AG09319 (cell line): ENCODE measurements at regions not wholly inside any gene's neighbourhood (a gene's known extent, or its start where the extent isn't known, plus 50 kb on each side); places are given as distances from the start of the nearest gene placed in this dataset.
A peak's percentile ranks its signal among the peaks of the same experiment; 100 is the strongest.

Experiments
- DNase-seq: peaks from one replicate; pipeline ENCODE4 v3.0.0-alpha.2; 2010; ENCODE audit warnings: low read depth; ENCODE audit errors: extremely low read depth
- CTCF ChIP-seq: IDR thresholded peaks from 2 replicates; pipeline ENCODE4 v1.5.1; 2011; ENCODE audit warnings: low read depth, mild to moderate bottlenecking, inconsistent platforms, low read length, moderate library complexity

- DNase-seq: no peak
- TF ChIP-seq CTCF: no peak
Observed at GRCh38 chr12:18008642-18009041, 81.4 kb downstream of the RERGL start.

GRCh38 chr12:17999174-17999801 is 90.7 kb downstream of the RERGL start:
- TF ChIP-seq CTCF: no peak

GRCh38 chr12:17992002-17992656 is 97.9 kb downstream of the RERGL start:
- no peak for DNase-seq
- peak; percentile 66 for TF ChIP-seq CTCF

More at GRCh38 chr12:17999174-17999801, 90.7 kb downstream of the RERGL start:
- DNase-seq: no peak

- no peak for TF ChIP-seq CTCF
- DNase-seq: no peak
Observed at GRCh38 chr12:17982556-17982955, 107.4 kb downstream of the RERGL start.

- TF ChIP-seq CTCF: no peak
- no peak for DNase-seq
Observed at GRCh38 chr12:17976202-17976601, 113.8 kb downstream of the RERGL start.

GRCh38 chr12:17975763-17976162 is 114.2 kb downstream of the RERGL start:
- DNase-seq: no peak
- TF ChIP-seq CTCF: no peak

GRCh38 chr12:17975239-17975638 is 114.8 kb downstream of the RERGL start:
- TF ChIP-seq CTCF: no peak

More at GRCh38 chr12:17975239-17975638, 114.8 kb downstream of the RERGL start:
- no peak for DNase-seq
